ENCODE measurements at regions not wholly inside any gene's neighbourhood (a gene's known extent, or its start where the extent isn't known, plus 50 kb on each side); places are given as distances from the start of the nearest gene placed in this dataset.

DNA sequence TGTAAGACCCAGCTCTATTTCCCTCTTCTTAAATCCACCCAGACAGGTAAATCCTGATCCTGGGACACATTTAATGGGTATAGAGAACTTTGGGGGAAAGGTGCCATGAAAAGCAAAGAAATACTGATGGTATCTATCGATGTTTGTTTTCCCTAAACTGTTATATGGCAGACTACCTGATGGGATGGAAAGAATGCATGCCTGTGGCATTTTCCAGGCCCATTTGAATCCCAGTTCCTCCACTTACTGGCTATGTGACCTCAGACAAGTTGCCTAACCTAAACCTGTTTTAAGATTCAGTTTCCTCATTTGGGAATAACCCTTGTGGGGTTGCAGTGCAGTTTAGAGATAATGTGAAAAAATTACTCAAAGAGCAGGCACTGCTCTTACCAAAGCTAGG is 404.5 kb downstream of the FUT8 start:
- no peak overlapping the region for H3K4me3 ChIP-seq (ENCODE audit: low read length in 2 of 2)
- H3K27ac ChIP-seq (ENCODE audit: low read length) = no peak overlapping the region
- no peak overlapping the region for H3K9ac ChIP-seq (ENCODE audit: low read length in 2 of 2)
- H3K27me3 ChIP-seq (ENCODE audit: control insufficient read depth in 1 of 2, insufficient read depth in 2 of 2, low read length in 2 of 2) = peaks cover 0 to 7% of the 10 kb centered on the region in 2 donors
- H3K9me3 ChIP-seq (ENCODE audit: control insufficient read depth in 2 of 2, low read length in 2 of 2) = no peaks in the 10 kb centered on the region
- H3K36me3 ChIP-seq (ENCODE audit: control insufficient read depth in 2 of 2, insufficient read depth in 2 of 2, low read length in 2 of 2) = no peaks in the 10 kb centered on the region
- no peaks in the 10 kb centered on the region for H3K4me1 ChIP-seq (ENCODE audit: control insufficient read depth, insufficient read depth, low read length)

DNA sequence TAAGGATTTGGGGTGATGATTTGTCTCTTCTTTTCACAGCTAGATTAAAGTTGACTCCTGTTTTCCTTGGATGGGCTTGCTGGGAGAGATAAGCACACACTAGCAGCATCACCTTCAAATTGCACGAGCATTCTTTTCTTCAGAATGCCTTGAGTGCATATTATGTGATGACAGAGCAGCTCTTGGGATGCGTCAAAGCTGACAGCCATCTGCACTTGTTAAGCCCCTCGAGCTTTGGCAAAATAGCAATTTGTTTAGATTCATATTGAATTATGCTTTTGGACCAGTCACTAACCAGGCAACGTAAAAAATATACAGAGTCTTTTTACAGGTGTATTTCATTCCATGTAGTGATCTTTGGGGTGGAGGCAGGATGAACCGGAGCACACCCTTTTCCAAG is 407.0 kb downstream of the FUT8 start:
- H3K36me3 ChIP-seq (ENCODE audit: control insufficient read depth in 2 of 2, insufficient read depth in 2 of 2, low read length in 2 of 2) = no peaks in the 10 kb centered on the region
- H3K9ac ChIP-seq (ENCODE audit: low read length in 2 of 2) = no peak overlapping the region
- peaks cover 0 to 4% of the 10 kb centered on the region in 2 donors for H3K27me3 ChIP-seq (ENCODE audit: control insufficient read depth in 1 of 2, insufficient read depth in 2 of 2, low read length in 2 of 2)
- H3K4me1 ChIP-seq (ENCODE audit: control insufficient read depth, insufficient read depth, low read length) = no peaks in the 10 kb centered on the region
- H3K9me3 ChIP-seq (ENCODE audit: control insufficient read depth in 2 of 2, low read length in 2 of 2) = no peaks in the 10 kb centered on the region
- no peak overlapping the region for H3K4me3 ChIP-seq (ENCODE audit: low read length in 2 of 2)
- H3K27ac ChIP-seq (ENCODE audit: low read length) = no peak overlapping the region

GRCh38 chr14:65821224-65821753 is 408.8 kb downstream of the FUT8 start:
- no peaks in the 10 kb centered on the region for H3K36me3 ChIP-seq (ENCODE audit: control insufficient read depth in 2 of 2, insufficient read depth in 2 of 2, low read length in 2 of 2)
- no peaks in the 10 kb centered on the region for H3K4me1 ChIP-seq (ENCODE audit: control insufficient read depth, insufficient read depth, low read length)
- no peak overlapping the region for H3K27ac ChIP-seq (ENCODE audit: low read length)
- no peaks in the 10 kb centered on the region for H3K9me3 ChIP-seq (ENCODE audit: control insufficient read depth in 2 of 2, low read length in 2 of 2)
- H3K4me3 ChIP-seq (ENCODE audit: low read length in 2 of 2) = no peak overlapping the region
- H3K27me3 ChIP-seq (ENCODE audit: control insufficient read depth in 1 of 2, insufficient read depth in 2 of 2, low read length in 2 of 2) = peaks cover 0 to 6% of the 10 kb centered on the region in 2 donors
- H3K9ac ChIP-seq (ENCODE audit: low read length in 2 of 2) = no peak overlapping the region

- Histone ChIP-seq H3K4me3 (ENCODE audit: low read length in 2 of 2) (no peak overlapping the region), H3K9ac (ENCODE audit: low read length in 2 of 2) (no peak overlapping the region), H3K4me1 (ENCODE audit: control insufficient read depth, insufficient read depth, low read length) (no peaks in the 10 kb centered on the region), H3K27me3 (ENCODE audit: control insufficient read depth in 1 of 2, insufficient read depth in 2 of 2, low read length in 2 of 2) (peaks cover 0 to 5% of the 10 kb centered on the region in 2 donors), H3K36me3 (ENCODE audit: control insufficient read depth in 2 of 2, insufficient read depth in 2 of 2, low read length in 2 of 2) (no peaks in the 10 kb centered on the region), H3K9me3 (ENCODE audit: control insufficient read depth in 2 of 2, low read length in 2 of 2) (no peaks in the 10 kb centered on the region), H3K27ac (ENCODE audit: low read length) (no peak overlapping the region)
Observed at GRCh38 chr14:65824285-65824977, 411.9 kb downstream of the FUT8 start.

DNA sequence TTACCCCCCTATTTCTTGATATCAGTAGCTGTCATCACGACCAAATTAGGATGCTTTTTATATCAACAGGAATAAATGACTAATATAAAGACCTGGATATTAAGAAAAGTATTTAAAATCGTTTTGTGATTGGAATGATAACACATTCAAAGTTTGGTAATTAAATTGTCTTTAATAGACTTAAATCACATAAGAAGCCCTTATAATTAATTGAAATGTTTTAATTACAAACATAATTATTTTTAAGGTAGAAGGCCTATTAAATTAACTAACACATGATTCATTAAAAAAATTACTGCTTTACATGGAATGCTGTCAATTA is 412.4 kb downstream of the FUT8 start:
- Histone ChIP-seq H3K9ac (ENCODE audit: low read length in 2 of 2) (no peak overlapping the region), H3K4me1 (ENCODE audit: control insufficient read depth, insufficient read depth, low read length) (no peaks in the 10 kb centered on the region), H3K36me3 (ENCODE audit: control insufficient read depth in 2 of 2, insufficient read depth in 2 of 2, low read length in 2 of 2) (no peaks in the 10 kb centered on the region), H3K27me3 (ENCODE audit: control insufficient read depth in 1 of 2, insufficient read depth in 2 of 2, low read length in 2 of 2) (peaks cover 0 to 5% of the 10 kb centered on the region in 2 donors), H3K4me3 (ENCODE audit: low read length in 2 of 2) (no peak overlapping the region), H3K9me3 (ENCODE audit: control insufficient read depth in 2 of 2, low read length in 2 of 2) (no peaks in the 10 kb centered on the region), H3K27ac (ENCODE audit: low read length) (no peak overlapping the region)

- H3K36me3 ChIP-seq (ENCODE audit: control insufficient read depth in 2 of 2, insufficient read depth in 2 of 2, low read length in 2 of 2) = no peaks in the 10 kb centered on the region
- no peak overlapping the region for H3K9ac ChIP-seq (ENCODE audit: low read length in 2 of 2)
- H3K27me3 ChIP-seq (ENCODE audit: control insufficient read depth in 1 of 2, insufficient read depth in 2 of 2, low read length in 2 of 2) = peaks cover 0 to 3% of the 10 kb centered on the region in 2 donors
- H3K4me3 ChIP-seq (ENCODE audit: low read length in 2 of 2) = no peak overlapping the region
- H3K27ac ChIP-seq (ENCODE audit: low read length) = no peak overlapping the region
- no peaks in the 10 kb centered on the region for H3K9me3 ChIP-seq (ENCODE audit: control insufficient read depth in 2 of 2, low read length in 2 of 2)
- H3K4me1 ChIP-seq (ENCODE audit: control insufficient read depth, insufficient read depth, low read length) = no peaks in the 10 kb centered on the region
Observed at GRCh38 chr14:65826946-65827345, 414.4 kb downstream of the FUT8 start.

GRCh38 chr14:65827520-65827919 is 415.0 kb downstream of the FUT8 start:
- H3K9ac ChIP-seq (ENCODE audit: low read length in 2 of 2) = no peak overlapping the region
- H3K36me3 ChIP-seq (ENCODE audit: control insufficient read depth in 2 of 2, insufficient read depth in 2 of 2, low read length in 2 of 2) = no peaks in the 10 kb centered on the region
- H3K4me1 ChIP-seq (ENCODE audit: control insufficient read depth, insufficient read depth, low read length) = no peaks in the 10 kb centered on the region
- H3K27ac ChIP-seq (ENCODE audit: low read length) = no peak overlapping the region
- no peak overlapping the region for H3K4me3 ChIP-seq (ENCODE audit: low read length in 2 of 2)
- peaks cover 0 to 3% of the 10 kb centered on the region in 2 donors for H3K27me3 ChIP-seq (ENCODE audit: control insufficient read depth in 1 of 2, insufficient read depth in 2 of 2, low read length in 2 of 2)
- H3K9me3 ChIP-seq (ENCODE audit: control insufficient read depth in 2 of 2, low read length in 2 of 2) = no peaks in the 10 kb centered on the region

DNA sequence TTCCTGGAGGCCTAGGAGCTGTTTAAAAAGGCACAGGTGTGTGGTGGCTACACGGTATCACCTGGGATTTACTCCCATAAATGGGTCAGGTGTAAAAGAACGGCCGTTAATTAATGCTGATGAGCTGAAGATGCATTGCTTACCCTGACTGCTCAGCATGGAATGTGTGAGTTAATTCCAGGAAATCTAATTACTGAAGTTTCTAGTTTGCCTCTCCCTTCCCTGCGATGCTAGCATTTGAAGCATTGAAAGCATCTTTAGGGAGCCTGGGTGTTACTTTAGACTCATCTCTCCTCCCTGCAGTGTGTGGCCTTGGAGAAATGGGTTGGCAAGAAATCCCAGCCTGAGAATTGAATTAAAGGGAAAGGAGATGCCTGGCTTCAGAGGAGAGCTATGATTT is 415.9 kb downstream of the FUT8 start:
- no peak overlapping the region for H3K27ac ChIP-seq (ENCODE audit: low read length)
- no peak overlapping the region for H3K4me3 ChIP-seq (ENCODE audit: low read length in 2 of 2)
- H3K27me3 ChIP-seq (ENCODE audit: control insufficient read depth in 1 of 2, insufficient read depth in 2 of 2, low read length in 2 of 2) = peaks cover 0 to 3% of the 10 kb centered on the region in 2 donors
- H3K4me1 ChIP-seq (ENCODE audit: control insufficient read depth, insufficient read depth, low read length) = no peaks in the 10 kb centered on the region
- H3K9ac ChIP-seq (ENCODE audit: low read length in 2 of 2) = no peak overlapping the region
- no peaks in the 10 kb centered on the region for H3K9me3 ChIP-seq (ENCODE audit: control insufficient read depth in 2 of 2, low read length in 2 of 2)
- no peaks in the 10 kb centered on the region for H3K36me3 ChIP-seq (ENCODE audit: control insufficient read depth in 2 of 2, insufficient read depth in 2 of 2, low read length in 2 of 2)

DNA sequence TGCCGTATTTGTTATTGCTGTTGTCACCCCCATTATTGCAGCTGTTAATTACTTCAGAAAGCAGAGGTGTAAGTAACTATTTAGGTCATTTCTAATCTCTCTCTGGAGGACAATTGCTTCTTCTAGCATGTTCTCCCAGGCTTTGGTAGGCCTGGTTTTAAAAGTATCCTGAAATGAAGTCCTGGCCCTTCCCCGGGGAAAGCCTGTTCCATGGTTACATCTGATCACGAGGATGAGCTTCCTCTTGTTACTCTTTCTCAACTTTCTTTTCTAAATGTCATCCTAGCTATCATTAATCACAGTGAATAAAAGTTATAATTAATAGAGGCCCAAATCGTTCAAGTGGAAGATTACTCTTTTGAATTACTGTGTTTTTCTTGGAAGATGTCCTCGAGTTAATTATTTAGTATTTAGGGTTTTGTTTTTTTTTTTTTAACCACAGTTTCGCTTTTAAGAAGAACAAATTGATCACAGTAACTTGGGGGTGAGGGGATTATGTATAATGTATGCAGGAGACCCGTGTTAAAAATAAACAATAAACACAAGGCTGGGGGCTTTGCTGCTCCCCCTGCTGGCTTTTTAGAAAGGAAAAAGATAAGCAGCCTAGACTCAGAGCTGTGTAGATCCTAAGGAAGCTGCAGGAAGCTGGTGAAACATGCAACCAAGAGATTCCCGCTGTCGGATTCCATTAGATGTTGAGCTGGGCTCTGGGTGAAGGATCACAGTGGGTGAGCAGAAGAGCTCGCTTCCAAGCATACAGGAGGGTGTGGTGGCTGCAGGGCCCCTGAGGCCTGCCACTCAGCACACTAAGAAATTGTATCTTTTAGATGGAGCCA is 420.1 kb downstream of the FUT8 start:
- H3K4me3 ChIP-seq (ENCODE audit: low read length in 2 of 2) = no peak overlapping the region
- no peaks in the 10 kb centered on the region for H3K4me1 ChIP-seq (ENCODE audit: control insufficient read depth, insufficient read depth, low read length)
- H3K9me3 ChIP-seq (ENCODE audit: control insufficient read depth in 2 of 2, low read length in 2 of 2) = no peaks in the 10 kb centered on the region
- no peaks in the 10 kb centered on the region for H3K27me3 ChIP-seq (ENCODE audit: control insufficient read depth in 1 of 2, insufficient read depth in 2 of 2, low read length in 2 of 2)
- no peak overlapping the region for H3K27ac ChIP-seq (ENCODE audit: low read length)
- H3K36me3 ChIP-seq (ENCODE audit: control insufficient read depth in 2 of 2, insufficient read depth in 2 of 2, low read length in 2 of 2) = no peaks in the 10 kb centered on the region
- H3K9ac ChIP-seq (ENCODE audit: low read length in 2 of 2) = no peak overlapping the region

GRCh38 chr14:65833267-65833880 is 420.8 kb downstream of the FUT8 start:
- H3K4me3 ChIP-seq (ENCODE audit: low read length in 2 of 2) = no peak overlapping the region
- no peaks in the 10 kb centered on the region for H3K36me3 ChIP-seq (ENCODE audit: control insufficient read depth in 2 of 2, insufficient read depth in 2 of 2, low read length in 2 of 2)
- H3K27ac ChIP-seq (ENCODE audit: low read length) = no peak overlapping the region
- no peaks in the 10 kb centered on the region for H3K4me1 ChIP-seq (ENCODE audit: control insufficient read depth, insufficient read depth, low read length)
- no peaks in the 10 kb centered on the region for H3K9me3 ChIP-seq (ENCODE audit: control insufficient read depth in 2 of 2, low read length in 2 of 2)
- no peak overlapping the region for H3K9ac ChIP-seq (ENCODE audit: low read length in 2 of 2)
- H3K27me3 ChIP-seq (ENCODE audit: control insufficient read depth in 1 of 2, insufficient read depth in 2 of 2, low read length in 2 of 2) = no peaks in the 10 kb centered on the region
